ENCODE measurements at regions not wholly inside any gene's neighbourhood (a gene's known extent, or its start where the extent isn't known, plus 50 kb on each side); places are given as distances from the start of the nearest gene placed in this dataset.
A peak's percentile ranks its signal among the peaks of the same experiment; 100 is the strongest.

DNA sequence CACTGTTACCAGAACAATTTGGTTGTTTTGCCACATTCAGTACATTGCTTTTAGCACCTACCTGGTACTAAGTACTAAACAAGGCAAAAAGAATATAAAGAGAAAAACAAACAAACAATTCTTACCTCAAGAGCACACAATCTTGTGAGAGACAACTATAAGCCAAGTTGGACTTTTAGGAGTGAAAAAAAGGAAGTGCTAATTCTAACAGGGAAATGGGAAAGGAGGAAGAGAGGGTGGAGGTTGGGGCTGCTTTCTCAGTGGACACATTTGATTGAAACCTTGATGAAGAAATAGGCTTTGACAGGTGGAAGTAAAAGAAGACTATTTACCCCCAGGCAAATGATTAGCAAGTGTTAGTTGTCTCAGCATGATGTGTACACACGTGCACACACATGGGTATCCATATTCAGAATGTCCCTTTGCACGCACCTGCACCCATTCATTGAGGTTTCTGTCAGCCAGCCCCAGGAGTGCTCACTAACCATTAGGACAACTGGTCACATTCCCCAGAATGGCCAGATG, 302.6 kb downstream of the ACTL7B start:
- Mint-ChIP-seq H3K4me1 (ENCODE audit: unreplicated experiment) (peaks cover 31% of the 10 kb centered on the region), H3K27me3 (ENCODE audit: unreplicated experiment) (no peaks in the 10 kb centered on the region), H3K27ac (ENCODE audit: unreplicated experiment) (no peak overlapping the region), H3K4me3 (ENCODE audit: unreplicated experiment) (no peak overlapping the region), H3K36me3 (ENCODE audit: unreplicated experiment) (no peaks in the 10 kb centered on the region), H3K9me3 (ENCODE audit: unreplicated experiment) (no peaks in the 10 kb centered on the region)
- DNase-seq (ENCODE audit: extremely low spot score, unreplicated experiment) = no peak
- TF ChIP-seq, protein P1, sequence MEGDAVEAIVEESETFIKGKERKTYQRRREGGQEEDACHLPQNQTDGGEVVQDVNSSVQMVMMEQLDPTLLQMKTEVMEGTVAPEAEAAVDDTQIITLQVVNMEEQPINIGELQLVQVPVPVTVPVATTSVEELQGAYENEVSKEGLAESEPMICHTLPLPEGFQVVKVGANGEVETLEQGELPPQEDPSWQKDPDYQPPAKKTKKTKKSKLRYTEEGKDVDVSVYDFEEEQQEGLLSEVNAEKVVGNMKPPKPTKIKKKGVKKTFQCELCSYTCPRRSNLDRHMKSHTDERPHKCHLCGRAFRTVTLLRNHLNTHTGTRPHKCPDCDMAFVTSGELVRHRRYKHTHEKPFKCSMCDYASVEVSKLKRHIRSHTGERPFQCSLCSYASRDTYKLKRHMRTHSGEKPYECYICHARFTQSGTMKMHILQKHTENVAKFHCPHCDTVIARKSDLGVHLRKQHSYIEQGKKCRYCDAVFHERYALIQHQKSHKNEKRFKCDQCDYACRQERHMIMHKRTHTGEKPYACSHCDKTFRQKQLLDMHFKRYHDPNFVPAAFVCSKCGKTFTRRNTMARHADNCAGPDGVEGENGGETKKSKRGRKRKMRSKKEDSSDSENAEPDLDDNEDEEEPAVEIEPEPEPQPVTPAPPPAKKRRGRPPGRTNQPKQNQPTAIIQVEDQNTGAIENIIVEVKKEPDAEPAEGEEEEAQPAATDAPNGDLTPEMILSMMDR (IDR thresholded peaks at IDR 0.05) = no peak

DNA sequence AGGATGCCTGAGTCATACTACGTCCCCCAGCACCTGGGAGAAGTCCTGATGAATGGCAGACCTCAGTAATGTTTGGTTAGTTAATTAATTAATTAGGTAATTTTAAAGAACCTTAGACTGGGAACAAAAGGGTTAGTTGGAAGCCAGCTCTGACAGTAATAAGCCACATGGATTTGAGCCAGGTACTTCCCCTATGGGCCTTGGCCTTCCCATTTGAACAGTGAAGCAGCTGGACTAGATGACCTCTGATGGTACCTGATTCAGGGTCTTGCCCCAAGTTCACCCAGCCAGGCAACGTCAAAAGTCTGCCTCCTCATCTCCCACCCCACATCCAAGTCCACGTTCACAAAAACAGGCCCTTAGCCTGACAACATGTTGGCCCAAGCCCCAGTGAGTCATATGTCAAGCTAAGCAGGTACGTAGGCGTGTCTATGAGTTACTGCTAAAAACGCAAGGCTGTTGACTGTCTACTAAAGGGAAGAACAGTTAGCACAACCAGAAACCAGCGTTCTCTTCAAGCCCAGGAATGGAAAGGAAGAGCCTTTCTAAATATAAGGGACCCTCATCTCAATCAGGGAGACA, 303.2 kb downstream of the ACTL7B start:
- TF ChIP-seq, protein P1 (IDR thresholded peaks at IDR 0.05) = no peak

DNA sequence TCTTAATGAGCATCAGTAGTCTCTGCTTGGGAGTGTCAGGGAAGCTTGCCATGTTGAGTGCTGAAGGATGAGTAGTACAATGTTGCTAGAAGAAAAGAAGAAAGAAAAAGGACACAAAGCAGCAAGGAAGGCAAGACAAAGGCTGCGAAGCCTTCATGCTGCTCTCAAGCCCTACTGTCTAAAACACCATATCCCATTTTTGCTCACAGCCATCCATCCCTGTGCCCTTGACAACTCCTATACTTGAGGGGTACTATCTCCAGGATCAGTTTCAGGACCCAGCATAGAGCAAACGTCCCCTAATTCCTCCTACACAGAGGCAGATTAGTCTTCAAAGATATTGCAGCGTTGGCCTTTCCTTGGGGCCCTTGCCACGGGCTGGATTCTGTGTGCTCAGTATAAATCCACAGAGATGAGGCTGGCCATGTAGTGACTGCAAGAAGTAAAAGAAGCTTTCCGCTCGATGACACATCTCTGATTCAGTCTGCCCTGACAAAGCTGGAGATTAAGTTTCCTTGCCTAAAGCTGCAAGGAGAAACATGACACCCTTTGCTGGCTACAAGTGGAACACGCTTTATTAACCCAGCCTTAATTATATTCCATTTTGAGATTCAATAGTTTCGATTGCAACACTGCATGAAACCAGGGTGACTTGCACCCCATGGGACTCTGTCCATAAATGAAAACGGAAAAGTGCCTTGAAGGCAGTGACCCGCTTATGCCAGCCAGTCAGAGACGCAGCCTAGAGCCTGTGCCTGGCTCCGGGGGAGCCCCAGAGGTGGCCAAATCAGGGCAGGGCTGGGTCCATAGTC, 304.6 kb downstream of the ACTL7B start:
- H3K27ac Mint-ChIP-seq (ENCODE audit: unreplicated experiment) = peak overlapping the region; percentile 78
- H3K9me3 Mint-ChIP-seq (ENCODE audit: unreplicated experiment) = no peaks in the 10 kb centered on the region
- no peak for DNase-seq (ENCODE audit: extremely low spot score, unreplicated experiment)
- peaks cover 31% of the 10 kb centered on the region for H3K4me1 Mint-ChIP-seq (ENCODE audit: unreplicated experiment)
- peak overlapping the region; percentile 27 for H3K4me3 Mint-ChIP-seq (ENCODE audit: unreplicated experiment)
- H3K27me3 Mint-ChIP-seq (ENCODE audit: unreplicated experiment) = no peaks in the 10 kb centered on the region
- H3K36me3 Mint-ChIP-seq (ENCODE audit: unreplicated experiment) = no peaks in the 10 kb centered on the region
- TF ChIP-seq, protein P1 (IDR thresholded peaks at IDR 0.05) = no peak

More for the DNA sequence above, 303.2 kb downstream of the ACTL7B start:
- Mint-ChIP-seq H3K4me1 (ENCODE audit: unreplicated experiment) (peaks cover 31% of the 10 kb centered on the region), H3K4me3 (ENCODE audit: unreplicated experiment) (no peak overlapping the region), H3K27me3 (ENCODE audit: unreplicated experiment) (no peaks in the 10 kb centered on the region), H3K27ac (ENCODE audit: unreplicated experiment) (no peak overlapping the region), H3K36me3 (ENCODE audit: unreplicated experiment) (no peaks in the 10 kb centered on the region), H3K9me3 (ENCODE audit: unreplicated experiment) (no peaks in the 10 kb centered on the region)
- DNase-seq (ENCODE audit: extremely low spot score, unreplicated experiment) = no peak

DNA sequence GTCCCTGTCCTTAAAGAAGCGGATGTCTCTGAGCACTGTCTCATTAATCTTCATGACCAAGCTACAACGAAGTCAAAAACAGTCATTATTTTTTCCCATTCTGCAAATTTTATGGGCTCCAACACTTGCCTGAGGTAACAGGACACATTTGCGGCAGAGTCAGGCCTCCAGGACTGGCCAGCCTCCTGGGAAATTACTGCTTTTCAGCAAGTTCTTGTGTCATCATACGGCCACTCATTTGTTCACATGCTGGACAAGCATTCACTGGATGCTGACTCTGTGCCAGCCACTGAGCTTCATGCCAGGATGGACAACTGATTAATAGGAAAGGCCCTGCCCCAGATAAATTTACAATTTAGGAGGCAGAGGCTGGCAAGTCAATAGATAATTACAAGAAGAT, 305.7 kb downstream of the ACTL7B start:
- no peak overlapping the region for H3K4me3 Mint-ChIP-seq (ENCODE audit: unreplicated experiment)
- TF ChIP-seq, protein P1 (IDR thresholded peaks at IDR 0.05) = no peak
- DNase-seq (ENCODE audit: extremely low spot score, unreplicated experiment) = no peak
- H3K27me3 Mint-ChIP-seq (ENCODE audit: unreplicated experiment) = no peaks in the 10 kb centered on the region
- peaks cover 31% of the 10 kb centered on the region for H3K4me1 Mint-ChIP-seq (ENCODE audit: unreplicated experiment)
- H3K27ac Mint-ChIP-seq (ENCODE audit: unreplicated experiment) = no peak overlapping the region
- H3K9me3 Mint-ChIP-seq (ENCODE audit: unreplicated experiment) = no peaks in the 10 kb centered on the region
- no peaks in the 10 kb centered on the region for H3K36me3 Mint-ChIP-seq (ENCODE audit: unreplicated experiment)

DNA sequence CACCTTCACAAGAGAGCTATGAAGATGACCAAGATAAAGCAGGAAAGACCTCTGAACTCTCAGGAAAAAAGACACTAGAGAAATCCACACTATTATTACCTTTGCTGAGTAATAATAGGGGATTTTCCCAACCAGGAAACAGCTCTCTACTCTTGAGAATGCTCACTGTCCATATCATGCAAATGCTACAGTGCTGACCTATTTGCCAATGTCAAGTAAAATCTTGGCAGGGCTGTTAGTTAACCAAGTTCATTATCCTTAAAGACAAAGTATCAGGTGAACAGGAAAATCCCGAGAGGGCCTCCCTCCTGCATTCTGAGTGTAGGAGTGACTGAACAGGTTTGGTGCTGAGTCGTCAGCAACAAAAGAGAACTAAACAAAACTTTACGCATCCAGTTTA, 306.6 kb downstream of the ACTL7B start:
- H3K27me3 Mint-ChIP-seq (ENCODE audit: unreplicated experiment) = no peaks in the 10 kb centered on the region
- no peak for DNase-seq (ENCODE audit: extremely low spot score, unreplicated experiment)
- H3K4me1 Mint-ChIP-seq (ENCODE audit: unreplicated experiment) = peaks cover 25% of the 10 kb centered on the region
- no peaks in the 10 kb centered on the region for H3K36me3 Mint-ChIP-seq (ENCODE audit: unreplicated experiment)
- H3K9me3 Mint-ChIP-seq (ENCODE audit: unreplicated experiment) = no peaks in the 10 kb centered on the region
- TF ChIP-seq, protein P1 (IDR thresholded peaks at IDR 0.05) = no peak
- no peak overlapping the region for H3K4me3 Mint-ChIP-seq (ENCODE audit: unreplicated experiment)
- H3K27ac Mint-ChIP-seq (ENCODE audit: unreplicated experiment) = no peak overlapping the region

Data from osteocyte (in vitro differentiated cells).